ENCODE measurements at regions not wholly inside any gene's neighbourhood (a gene's known extent, or its start where the extent isn't known, plus 50 kb on each side); places are given as distances from the start of the nearest gene placed in this dataset.

DNA sequence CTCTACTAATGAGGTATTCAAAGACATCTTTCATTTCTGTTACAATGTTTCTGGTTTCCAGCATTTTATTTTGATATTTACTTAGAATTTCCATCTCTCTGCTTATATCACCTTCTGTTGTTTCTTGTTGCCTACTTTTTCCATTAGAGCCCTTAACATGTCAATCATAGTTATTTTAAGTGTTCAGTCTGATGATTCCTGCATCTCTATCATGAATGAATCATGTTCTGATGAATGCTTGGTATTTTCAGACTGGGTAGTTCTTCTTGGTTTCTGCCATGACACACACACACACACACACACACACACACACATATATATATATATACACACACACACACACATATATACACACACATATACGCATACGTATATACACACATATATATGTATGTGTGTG lies 486.4 kb upstream of the ISX start:
- TF ChIP-seq CEBPB (IDR thresholded peaks at IDR 0.05): no peak
- TF ChIP-seq, protein P1, sequence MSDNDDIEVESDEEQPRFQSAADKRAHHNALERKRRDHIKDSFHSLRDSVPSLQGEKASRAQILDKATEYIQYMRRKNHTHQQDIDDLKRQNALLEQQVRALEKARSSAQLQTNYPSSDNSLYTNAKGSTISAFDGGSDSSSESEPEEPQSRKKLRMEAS (IDR thresholded peaks at IDR 0.05): no peak
- no peak for TF ChIP-seq HDAC2 (IDR thresholded peaks at IDR 0.05)
- TF ChIP-seq CHD4 (IDR thresholded peaks at IDR 0.05; ENCODE audit: borderline replicate concordance): no peak
- TF ChIP-seq FOSL2 (IDR thresholded peaks at IDR 0.05): no peak
- TF ChIP-seq FOSL2 (CRISPR knock-in tag; IDR thresholded peaks at IDR 0.05): no peak
- TF ChIP-seq, protein P2, sequence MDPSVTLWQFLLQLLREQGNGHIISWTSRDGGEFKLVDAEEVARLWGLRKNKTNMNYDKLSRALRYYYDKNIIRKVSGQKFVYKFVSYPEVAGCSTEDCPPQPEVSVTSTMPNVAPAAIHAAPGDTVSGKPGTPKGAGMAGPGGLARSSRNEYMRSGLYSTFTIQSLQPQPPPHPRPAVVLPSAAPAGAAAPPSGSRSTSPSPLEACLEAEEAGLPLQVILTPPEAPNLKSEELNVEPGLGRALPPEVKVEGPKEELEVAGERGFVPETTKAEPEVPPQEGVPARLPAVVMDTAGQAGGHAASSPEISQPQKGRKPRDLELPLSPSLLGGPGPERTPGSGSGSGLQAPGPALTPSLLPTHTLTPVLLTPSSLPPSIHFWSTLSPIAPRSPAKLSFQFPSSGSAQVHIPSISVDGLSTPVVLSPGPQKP (IDR thresholded peaks at IDR 0.05; ENCODE audit: low read depth, low read length): no peak
- no peak for TF ChIP-seq RARB (CRISPR knock-in tag; IDR thresholded peaks at IDR 0.05)
- TF ChIP-seq, protein P3, sequence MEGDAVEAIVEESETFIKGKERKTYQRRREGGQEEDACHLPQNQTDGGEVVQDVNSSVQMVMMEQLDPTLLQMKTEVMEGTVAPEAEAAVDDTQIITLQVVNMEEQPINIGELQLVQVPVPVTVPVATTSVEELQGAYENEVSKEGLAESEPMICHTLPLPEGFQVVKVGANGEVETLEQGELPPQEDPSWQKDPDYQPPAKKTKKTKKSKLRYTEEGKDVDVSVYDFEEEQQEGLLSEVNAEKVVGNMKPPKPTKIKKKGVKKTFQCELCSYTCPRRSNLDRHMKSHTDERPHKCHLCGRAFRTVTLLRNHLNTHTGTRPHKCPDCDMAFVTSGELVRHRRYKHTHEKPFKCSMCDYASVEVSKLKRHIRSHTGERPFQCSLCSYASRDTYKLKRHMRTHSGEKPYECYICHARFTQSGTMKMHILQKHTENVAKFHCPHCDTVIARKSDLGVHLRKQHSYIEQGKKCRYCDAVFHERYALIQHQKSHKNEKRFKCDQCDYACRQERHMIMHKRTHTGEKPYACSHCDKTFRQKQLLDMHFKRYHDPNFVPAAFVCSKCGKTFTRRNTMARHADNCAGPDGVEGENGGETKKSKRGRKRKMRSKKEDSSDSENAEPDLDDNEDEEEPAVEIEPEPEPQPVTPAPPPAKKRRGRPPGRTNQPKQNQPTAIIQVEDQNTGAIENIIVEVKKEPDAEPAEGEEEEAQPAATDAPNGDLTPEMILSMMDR (IDR thresholded peaks at IDR 0.05): no peak
- TF ChIP-seq RAD21 (conservative IDR thresholded peaks at IDR 0.05 in 1 of 2, IDR thresholded peaks at IDR 0.05 in 1 of 2): no peak
- TF ChIP-seq KDM1A (IDR thresholded peaks at IDR 0.05; ENCODE audit: low read depth): no peak
- TF ChIP-seq MAFK (IDR thresholded peaks at IDR 0.05; ENCODE audit: partially characterized antibody): no peak
- TF ChIP-seq EP300 (IDR thresholded peaks at IDR 0.05): no peak
- TF ChIP-seq POLR2A (IDR thresholded peaks at IDR 0.05; ENCODE audit: low read length): no peak
- TF ChIP-seq, protein P4, sequence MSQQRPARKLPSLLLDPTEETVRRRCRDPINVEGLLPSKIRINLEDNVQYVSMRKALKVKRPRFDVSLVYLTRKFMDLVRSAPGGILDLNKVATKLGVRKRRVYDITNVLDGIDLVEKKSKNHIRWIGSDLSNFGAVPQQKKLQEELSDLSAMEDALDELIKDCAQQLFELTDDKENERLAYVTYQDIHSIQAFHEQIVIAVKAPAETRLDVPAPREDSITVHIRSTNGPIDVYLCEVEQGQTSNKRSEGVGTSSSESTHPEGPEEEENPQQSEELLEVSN (IDR thresholded peaks at IDR 0.05; ENCODE audit: borderline replicate concordance, low read depth): no peak
